PC-9 (cell line): ENCODE measurements at regions not wholly inside any gene's neighbourhood (a gene's known extent, or its start where the extent isn't known, plus 50 kb on each side); places are given as distances from the start of the nearest gene placed in this dataset.

Source experiments
- BruUV-seq: library from RNA; stranded (reverse); fragments of 400-500 nt; replicated peaks from 2 replicates; lab custom pipeline; 2021; lab: Mats Ljungman, UMichigan
- CTCF ChIA-PET: fragments of 300-600 bp; sonication (Branson Sonifier 250); formaldehyde crosslinking; loops from one replicate; lab custom pipeline; 2022; ENCODE audit warnings: antibody characterized with exemption; lab: Charles Lee
- POLR2A ChIA-PET: fragments of 300-600 bp; sonication (Branson Sonifier 250); formaldehyde crosslinking; loops from one replicate; lab custom pipeline; 2022; ENCODE audit warnings: antibody characterized with exemption; ENCODE audit not compliant: unreplicated experiment; lab: Charles Lee
- DNase-seq, 2 experiments: peaks; one replicate each; pipeline versions ENCODE4 v3.0.0 to v3.0.0-alpha.2; 2015 to 2022; ENCODE audit warnings: mixed read lengths in 1 of 2
- H2AFZ ChIP-seq: fragments of 200-600 bp; sonication (generic); 2 replicates; pipeline ENCODE4 v1.8.1; 2017; ENCODE audit warnings: antibody characterized with exemption
- H3F3A ChIP-seq: fragments of 200-600 bp; sonication (generic); 2 replicates; pipeline ENCODE4 v1.8.1; 2017; ENCODE audit warnings: antibody characterized with exemption, mild to moderate bottlenecking, low read depth; ENCODE audit not compliant: insufficient read depth
- H3K27ac ChIP-seq: fragments of 200-600 bp; sonication (generic); 2 replicates; pipeline ENCODE4 v1.6.1; 2016; ENCODE audit warnings: mixed run types
- H3K27me3 ChIP-seq: fragments of 200-600 bp; sonication (generic); 2 replicates; pipeline ENCODE4 v1.6.1; 2016; ENCODE audit warnings: low read depth, mixed run types; ENCODE audit not compliant: insufficient read depth
- H3K36me3 ChIP-seq: fragments of 200-600 bp; sonication (generic); 2 replicates; pipeline ENCODE4 v1.6.1; 2016; ENCODE audit warnings: low read depth, mixed run types
- H3K4me1 ChIP-seq: fragments of 200-600 bp; sonication (generic); replicated peaks from 2 replicates; pipeline ENCODE4 v1.6.1; 2016; ENCODE audit warnings: mixed run types; ENCODE audit not compliant: insufficient read depth
- H3K4me2 ChIP-seq: fragments of 200-600 bp; sonication (generic); 2 replicates; pipeline ENCODE4 v1.6.1; 2017; ENCODE audit warnings: mixed run types
- H3K4me3 ChIP-seq: fragments of 200-600 bp; sonication (generic); 2 replicates; pipeline ENCODE4 v1.6.1; 2016; ENCODE audit warnings: mixed run types
- H3K79me2 ChIP-seq: fragments of 200-600 bp; sonication (generic); 2 replicates; pipeline ENCODE4 v1.6.1; 2017; ENCODE audit warnings: low read depth, mixed run types
- H3K9me2 ChIP-seq: fragments of 200-600 bp; sonication (generic); 2 replicates; pipeline ENCODE4 v1.8.1; 2017; ENCODE audit warnings: mild to moderate bottlenecking; ENCODE audit not compliant: insufficient read depth
- H3K9me3 ChIP-seq: fragments of 200-600 bp; sonication (generic); 2 replicates; pipeline ENCODE4 v1.8.1; 2016; ENCODE audit warnings: low read depth; ENCODE audit not compliant: insufficient read depth
- H4K20me1 ChIP-seq: fragments of 200-600 bp; sonication (generic); 2 replicates; pipeline ENCODE4 v1.8.1; 2017; ENCODE audit not compliant: insufficient read depth
- EZH2 ChIP-seq: fragments of 200-600 bp; sonication (generic); IDR thresholded peaks from 2 replicates; pipeline ENCODE4 v1.8.0; 2017; ENCODE audit warnings: antibody characterized with exemption, low read depth
- intact Hi-C: fragments of 100-400 bp; cut with micrococcal nuclease; formaldehyde crosslinking; loops from one replicate; pipeline ENCODE4 v1.10.0; 2022; ENCODE audit not compliant: unreplicated experiment
- TF ChIP-seq, protein P1 (sequence below): fragments of 200-600 bp; sonication (generic); conservative IDR thresholded peaks from 2 replicates; pipeline ENCODE4 v1.6.1; 2017; ENCODE audit warnings: mixed run types, antibody characterized with exemption, mild to moderate bottlenecking, moderate library complexity

DNA sequence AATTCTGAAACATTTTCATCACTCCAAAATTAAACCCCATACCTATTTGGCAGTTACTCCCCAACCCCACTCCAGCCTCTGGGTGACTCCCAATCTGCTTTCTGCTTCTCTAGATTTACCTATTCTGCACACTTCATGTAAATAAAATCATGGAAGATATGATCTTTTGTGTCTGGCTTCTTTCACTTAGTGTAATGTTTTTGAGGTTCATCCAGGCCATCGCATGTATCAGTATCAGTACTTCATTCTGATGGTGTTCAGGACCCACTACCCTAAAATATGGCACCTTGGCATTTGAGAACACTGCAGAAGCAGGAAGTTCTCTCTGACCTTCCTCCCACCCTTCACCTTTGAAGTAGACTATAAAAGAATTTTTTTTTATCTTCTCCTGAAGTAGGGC is 78.7 kb upstream of the SLC25A26 start:
- Histone ChIP-seq H3K27me3 (no peaks in the 10 kb centered on the region), H2AFZ (no peak overlapping the region), H3K27ac (no peak overlapping the region), H3K4me3 (no peak overlapping the region), H3K9me3 (no peaks in the 10 kb centered on the region), H3K9me2 (no peaks in the 10 kb centered on the region), H3K4me1 (peaks cover 9% of the 10 kb centered on the region; the same call in 1 of the 2 replicates), H3F3A (no peaks in the 10 kb centered on the region), H3K36me3 (no peaks in the 10 kb centered on the region), H3K79me2 (no peaks in the 10 kb centered on the region), H4K20me1 (no peaks in the 10 kb centered on the region), H3K4me2 (no peak overlapping the region)
- POLR2A ChIA-PET, result no interaction called here
- TF ChIP-seq, protein P1, sequence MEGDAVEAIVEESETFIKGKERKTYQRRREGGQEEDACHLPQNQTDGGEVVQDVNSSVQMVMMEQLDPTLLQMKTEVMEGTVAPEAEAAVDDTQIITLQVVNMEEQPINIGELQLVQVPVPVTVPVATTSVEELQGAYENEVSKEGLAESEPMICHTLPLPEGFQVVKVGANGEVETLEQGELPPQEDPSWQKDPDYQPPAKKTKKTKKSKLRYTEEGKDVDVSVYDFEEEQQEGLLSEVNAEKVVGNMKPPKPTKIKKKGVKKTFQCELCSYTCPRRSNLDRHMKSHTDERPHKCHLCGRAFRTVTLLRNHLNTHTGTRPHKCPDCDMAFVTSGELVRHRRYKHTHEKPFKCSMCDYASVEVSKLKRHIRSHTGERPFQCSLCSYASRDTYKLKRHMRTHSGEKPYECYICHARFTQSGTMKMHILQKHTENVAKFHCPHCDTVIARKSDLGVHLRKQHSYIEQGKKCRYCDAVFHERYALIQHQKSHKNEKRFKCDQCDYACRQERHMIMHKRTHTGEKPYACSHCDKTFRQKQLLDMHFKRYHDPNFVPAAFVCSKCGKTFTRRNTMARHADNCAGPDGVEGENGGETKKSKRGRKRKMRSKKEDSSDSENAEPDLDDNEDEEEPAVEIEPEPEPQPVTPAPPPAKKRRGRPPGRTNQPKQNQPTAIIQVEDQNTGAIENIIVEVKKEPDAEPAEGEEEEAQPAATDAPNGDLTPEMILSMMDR, result no peak
- no peak for TF ChIP-seq EZH2
- CTCF ChIA-PET, result no interaction called here
- intact Hi-C loops, result no loop called here
- no peak for DNase-seq
- BruUV-seq, result no TSS peak

DNA sequence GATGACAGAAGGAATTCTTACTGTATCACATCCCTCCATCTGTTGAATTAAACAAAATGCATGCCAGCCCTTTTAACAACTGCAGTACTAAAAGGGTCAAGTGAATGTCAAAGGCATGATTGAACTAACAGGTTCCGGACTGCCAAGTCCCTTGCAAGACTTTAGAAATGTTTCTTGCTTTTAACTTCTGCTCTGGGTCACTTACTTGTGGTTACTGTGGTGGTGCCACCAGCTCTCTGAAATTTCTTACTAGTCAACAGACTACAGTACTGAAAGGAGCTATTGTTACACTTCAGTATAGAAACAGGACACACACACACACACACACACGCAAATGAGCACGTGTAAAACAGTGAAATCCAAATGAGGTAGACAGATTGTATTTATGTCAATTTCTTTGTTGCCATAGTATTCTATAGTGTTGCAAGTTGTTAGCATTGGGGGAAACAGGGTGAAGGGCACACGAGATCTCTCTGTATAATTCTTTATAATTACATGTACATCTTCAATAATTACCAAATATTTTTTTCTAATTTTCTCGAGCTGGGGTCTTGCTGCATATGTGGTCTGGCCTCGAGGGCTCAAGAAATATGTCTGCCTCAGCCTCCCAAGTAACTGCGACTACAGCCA is 79.9 kb upstream of the SLC25A26 start:
- DNase-seq, result no peak
- Histone ChIP-seq H3K4me1 (peaks cover 9% of the 10 kb centered on the region; the same call in 1 of the 2 replicates), H3F3A (no peaks in the 10 kb centered on the region), H3K79me2 (no peaks in the 10 kb centered on the region), H4K20me1 (no peaks in the 10 kb centered on the region), H2AFZ (no peak overlapping the region), H3K4me3 (no peak overlapping the region), H3K36me3 (no peaks in the 10 kb centered on the region), H3K27ac (no peak overlapping the region), H3K9me3 (no peaks in the 10 kb centered on the region), H3K9me2 (no peaks in the 10 kb centered on the region), H3K27me3 (no peaks in the 10 kb centered on the region), H3K4me2 (no peak overlapping the region)
- no TSS peak for BruUV-seq
- intact Hi-C loops, result no loop called here
- TF ChIP-seq, protein P1, result no peak
- no peak for TF ChIP-seq EZH2
- CTCF ChIA-PET, result interaction anchor here (0.6 kb wide), 2 partner anchors 126 to 347 kb away, joined by 3 read pairs; no protein-coding TSS in a partner anchor
- POLR2A ChIA-PET, result no interaction called here

DNA sequence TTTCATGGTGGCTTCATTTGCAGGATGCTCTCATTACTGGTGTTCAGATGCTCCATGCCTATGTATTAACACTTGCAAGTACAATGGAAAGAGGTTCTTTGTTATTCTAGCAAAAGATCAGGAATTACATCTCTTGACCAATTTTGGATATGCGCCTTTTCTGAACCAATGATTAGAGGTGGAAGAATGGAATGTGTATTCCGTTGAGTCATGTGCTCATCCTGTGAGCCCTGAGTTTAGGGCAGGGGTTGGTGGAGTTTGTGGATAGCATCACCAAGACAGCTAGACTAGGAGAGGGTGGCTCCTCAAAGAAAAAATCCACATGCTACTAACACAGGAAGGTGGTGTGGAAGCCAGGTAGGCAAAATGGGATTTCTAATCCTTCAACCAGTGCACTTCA is 80.7 kb upstream of the SLC25A26 start:
- Histone ChIP-seq H3K4me3 (no peak overlapping the region), H3F3A (no peaks in the 10 kb centered on the region), H3K4me1 (peaks cover 7% of the 10 kb centered on the region; the same call in 1 of the 2 replicates), H3K9me3 (no peaks in the 10 kb centered on the region), H3K36me3 (no peaks in the 10 kb centered on the region), H2AFZ (no peak overlapping the region), H3K79me2 (no peaks in the 10 kb centered on the region), H3K4me2 (no peak overlapping the region), H4K20me1 (no peaks in the 10 kb centered on the region), H3K9me2 (no peaks in the 10 kb centered on the region), H3K27ac (no peak overlapping the region), H3K27me3 (no peaks in the 10 kb centered on the region)
- ChIA-PET CTCF (no interaction called here), POLR2A (no interaction called here)
- no TSS peak for BruUV-seq
- DNase-seq, result no peak
- TF ChIP-seq, protein P1, result no peak
- TF ChIP-seq EZH2, result no peak
- intact Hi-C loops, result no loop called here
